GM10248 (cell line): ENCODE measurements at regions not wholly inside any gene's neighbourhood (a gene's known extent, or its start where the extent isn't known, plus 50 kb on each side); places are given as distances from the start of the nearest gene placed in this dataset.

Experiments used
- CTCF ChIA-PET: fragments of 300-600 bp; sonication (Branson Sonifier 250); formaldehyde crosslinking; extraction: SDS; loops from one replicate; lab custom pipeline; 2021; ENCODE audit warnings: antibody characterized with exemption; lab: Yijun Ruan, JAX
- POLR2A ChIA-PET: fragments of 350-650 bp; sonication (Branson Sonifier 250); formaldehyde crosslinking; extraction: SDS; loops from one replicate; lab custom pipeline; 2020; ENCODE audit warnings: antibody characterized with exemption; lab: Yijun Ruan, JAX
- DNase-seq: peaks from one replicate; pipeline ENCODE4 v3.0.0; 2012; ENCODE audit errors: extremely low spot score
- TF ChIP-seq, protein P1 (sequence below): IDR thresholded peaks from 2 replicates; pipeline ENCODE4 v1.5.1; 2012; ENCODE audit warnings: mild to moderate bottlenecking, low read depth; ENCODE audit errors: extremely low read depth, missing control alignments, control extremely low read depth

DNA sequence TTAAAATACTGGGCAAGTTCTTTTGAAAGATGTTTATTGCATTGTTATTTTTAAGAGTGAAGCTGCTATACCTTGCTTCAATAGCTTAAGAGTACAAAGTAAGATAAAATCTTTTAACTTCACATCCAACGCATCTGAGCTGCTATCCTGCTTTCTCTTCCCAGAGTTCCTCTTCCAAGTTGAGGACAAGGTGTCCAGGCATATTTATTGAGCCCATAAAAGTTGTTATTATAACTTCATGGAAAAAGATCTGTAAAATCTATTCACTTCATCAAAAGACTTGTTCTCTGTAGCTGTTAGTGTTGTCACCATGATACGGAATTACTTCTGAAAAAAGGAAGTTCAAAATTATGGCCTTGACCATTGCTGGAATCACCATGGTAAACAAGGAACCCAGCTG is 306.2 kb upstream of the ELAVL2 start:
- no peak for DNase-seq
- TF ChIP-seq, protein P1, sequence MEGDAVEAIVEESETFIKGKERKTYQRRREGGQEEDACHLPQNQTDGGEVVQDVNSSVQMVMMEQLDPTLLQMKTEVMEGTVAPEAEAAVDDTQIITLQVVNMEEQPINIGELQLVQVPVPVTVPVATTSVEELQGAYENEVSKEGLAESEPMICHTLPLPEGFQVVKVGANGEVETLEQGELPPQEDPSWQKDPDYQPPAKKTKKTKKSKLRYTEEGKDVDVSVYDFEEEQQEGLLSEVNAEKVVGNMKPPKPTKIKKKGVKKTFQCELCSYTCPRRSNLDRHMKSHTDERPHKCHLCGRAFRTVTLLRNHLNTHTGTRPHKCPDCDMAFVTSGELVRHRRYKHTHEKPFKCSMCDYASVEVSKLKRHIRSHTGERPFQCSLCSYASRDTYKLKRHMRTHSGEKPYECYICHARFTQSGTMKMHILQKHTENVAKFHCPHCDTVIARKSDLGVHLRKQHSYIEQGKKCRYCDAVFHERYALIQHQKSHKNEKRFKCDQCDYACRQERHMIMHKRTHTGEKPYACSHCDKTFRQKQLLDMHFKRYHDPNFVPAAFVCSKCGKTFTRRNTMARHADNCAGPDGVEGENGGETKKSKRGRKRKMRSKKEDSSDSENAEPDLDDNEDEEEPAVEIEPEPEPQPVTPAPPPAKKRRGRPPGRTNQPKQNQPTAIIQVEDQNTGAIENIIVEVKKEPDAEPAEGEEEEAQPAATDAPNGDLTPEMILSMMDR, result no peak
- CTCF ChIA-PET, result interaction anchor here (1.0 to 1.3 kb wide), 2 partner anchors 8 to 133 kb away, joined by 3 to 5 read pairs; no protein-coding TSS in a partner anchor
- POLR2A ChIA-PET, result no interaction called here

DNA sequence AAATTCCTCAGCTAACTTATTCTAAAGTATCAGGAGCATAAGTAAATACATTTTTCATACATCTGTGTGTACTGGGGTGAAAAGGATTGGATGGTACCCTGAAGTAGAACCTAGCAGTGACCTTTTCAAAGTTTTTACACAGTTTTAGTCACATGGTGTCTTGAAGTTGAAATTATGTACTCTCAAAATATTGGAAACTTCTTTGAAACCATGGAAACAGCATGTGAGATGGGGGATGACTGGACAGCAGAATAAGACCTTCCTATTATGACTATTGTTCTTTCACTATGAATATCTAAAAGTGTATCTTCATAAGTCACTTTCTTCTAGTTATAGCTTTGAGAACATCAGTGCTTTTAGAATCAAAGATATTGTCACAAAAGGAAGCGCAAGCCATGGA is 301.5 kb upstream of the ELAVL2 start:
- DNase-seq, result no peak
- CTCF ChIA-PET, result no interaction called here
- TF ChIP-seq, protein P1, result no peak
- POLR2A ChIA-PET, result no interaction called here

DNA sequence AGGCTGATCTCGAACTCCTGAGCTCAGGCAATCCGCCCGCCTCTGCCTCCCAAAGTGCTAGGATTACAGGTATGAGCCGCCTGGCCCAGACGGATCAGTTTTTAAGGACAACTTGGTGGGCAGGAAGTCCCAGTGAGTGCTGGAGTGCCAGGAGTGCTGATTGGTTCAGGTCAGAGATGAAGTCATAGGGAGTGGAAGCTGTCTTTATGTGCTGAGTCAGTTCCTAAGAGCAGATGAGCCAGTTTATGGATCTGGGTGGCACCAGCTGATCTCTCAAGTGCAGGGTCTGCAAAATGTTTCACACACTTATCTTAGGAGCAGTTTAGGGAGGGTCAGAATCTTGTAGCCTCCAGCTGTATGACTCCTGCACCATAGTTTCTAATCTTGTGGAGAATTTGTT is 292.1 kb upstream of the ELAVL2 start:
- DNase-seq, result no peak
- POLR2A ChIA-PET, result no interaction called here
- CTCF ChIA-PET, result no interaction called here
- TF ChIP-seq, protein P1, result no peak

GRCh38 chr9:24096756-24097155 is 270.7 kb upstream of the ELAVL2 start:
- DNase-seq, result no peak
- ChIA-PET POLR2A (no interaction called here), CTCF (no interaction called here)
- TF ChIP-seq, protein P1, result no peak

- ChIA-PET CTCF (no interaction called here), POLR2A (no interaction called here)
- DNase-seq, result no peak
- TF ChIP-seq, protein P1, result no peak
Observed at GRCh38 chr9:24095246-24095645, 269.2 kb upstream of the ELAVL2 start.

- ChIA-PET POLR2A (no interaction called here), CTCF (no interaction called here)
- DNase-seq, result no peak
- TF ChIP-seq, protein P1, result no peak
Observed at GRCh38 chr9:24090566-24090965, 264.5 kb upstream of the ELAVL2 start.

GRCh38 chr9:24073666-24074065 is 247.6 kb upstream of the ELAVL2 start:
- DNase-seq, result no peak
- ChIA-PET CTCF (interaction anchor here (0.9 kb wide), 1 partner anchor 25 kb away, joined by 3 read pairs; no protein-coding TSS in a partner anchor), POLR2A (no interaction called here)
- TF ChIP-seq, protein P1, result no peak
